GM18909 (cell line): ENCODE measurements at regions not wholly inside any gene's neighbourhood (a gene's known extent, or its start where the extent isn't known, plus 50 kb on each side); places are given as distances from the start of the nearest gene placed in this dataset.
"Not testable (repeated sequence)": the region's sequence is repeated elsewhere in the genome, so short reads cannot be mapped to it uniquely, and the experiment has no call there.

Source experiments
- ATAC-seq: cut with Tn5 transposase; IDR thresholded peaks from one replicate; pipeline ENCODE4 v1.9.1; 2021; ENCODE audit warnings: mild to moderate bottlenecking; ENCODE audit not compliant: unreplicated experiment, poor library complexity

DNA sequence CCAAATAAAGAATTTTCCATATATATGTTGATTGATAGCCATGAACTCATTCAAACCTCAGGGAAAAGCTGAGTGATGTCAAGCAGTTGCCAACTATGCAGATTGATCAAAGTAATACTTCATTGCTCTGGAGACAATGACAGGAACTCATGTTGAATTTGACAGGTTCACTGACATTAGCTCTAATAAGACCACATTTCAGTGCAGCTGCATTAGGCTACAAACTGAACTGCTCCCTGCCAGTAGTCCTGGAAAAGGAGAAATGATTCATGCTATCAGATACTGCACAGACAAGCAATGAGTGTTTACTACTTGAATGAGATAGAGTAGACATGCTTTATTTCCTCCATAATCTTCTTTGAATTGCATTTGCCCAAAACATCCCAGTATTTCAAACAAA is 948.4 kb downstream of the MRPL39 start:
- no peak for ATAC-seq

GRCh38 chr21:24658026-24658425 is 949.3 kb downstream of the MRPL39 start:
- no peak for ATAC-seq

GRCh38 chr21:24649691-24650090 is 957.6 kb downstream of the MRPL39 start:
- ATAC-seq = no peak

DNA sequence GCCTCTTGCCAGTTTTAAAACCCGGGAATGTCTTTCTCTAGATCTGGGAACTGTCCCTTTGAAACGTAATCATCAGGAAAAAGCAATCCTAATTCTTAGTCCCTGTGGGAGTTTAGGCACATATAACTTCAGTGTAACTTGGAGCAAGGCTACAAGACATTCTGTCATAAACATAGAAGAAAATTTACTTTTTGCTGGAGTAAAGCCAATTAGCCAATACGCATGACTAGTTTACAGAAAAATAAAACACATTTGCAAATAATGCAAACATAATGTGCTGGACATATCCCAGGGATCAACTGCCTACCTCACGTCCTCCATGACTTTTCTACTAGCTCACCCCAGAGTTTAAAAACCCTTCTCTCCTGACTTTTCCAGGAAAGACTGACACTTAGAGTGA is 970.6 kb downstream of the MRPL39 start:
- ATAC-seq = no peak

GRCh38 chr21:24634749-24635148 is 972.5 kb downstream of the MRPL39 start:
- ATAC-seq = no peak

DNA sequence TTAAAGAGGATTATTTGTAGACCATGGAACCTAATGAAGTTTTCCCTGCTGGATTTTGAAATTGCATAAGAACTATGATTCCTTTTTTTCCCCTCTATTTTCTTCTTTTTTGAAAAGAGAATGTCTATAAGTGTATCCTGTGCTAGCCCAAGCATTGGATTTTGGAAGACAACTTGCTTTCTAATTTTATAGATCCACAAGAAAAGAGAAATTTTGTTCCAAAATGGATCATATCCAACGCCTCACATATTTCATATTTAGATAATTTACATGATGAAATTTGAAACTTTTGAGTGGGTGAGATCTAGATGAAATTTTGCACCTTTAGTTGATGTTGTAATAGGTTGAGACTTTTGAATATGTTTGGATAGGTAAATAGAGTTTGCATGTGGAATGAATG is 978.7 kb downstream of the MRPL39 start:
- ATAC-seq = no peak

GRCh38 chr21:24628046-24628445 is 979.2 kb downstream of the MRPL39 start:
- no peak for ATAC-seq

- ATAC-seq = no peak
Measured at GRCh38 chr21:24617819-24618218, 989.5 kb downstream of the MRPL39 start.

DNA sequence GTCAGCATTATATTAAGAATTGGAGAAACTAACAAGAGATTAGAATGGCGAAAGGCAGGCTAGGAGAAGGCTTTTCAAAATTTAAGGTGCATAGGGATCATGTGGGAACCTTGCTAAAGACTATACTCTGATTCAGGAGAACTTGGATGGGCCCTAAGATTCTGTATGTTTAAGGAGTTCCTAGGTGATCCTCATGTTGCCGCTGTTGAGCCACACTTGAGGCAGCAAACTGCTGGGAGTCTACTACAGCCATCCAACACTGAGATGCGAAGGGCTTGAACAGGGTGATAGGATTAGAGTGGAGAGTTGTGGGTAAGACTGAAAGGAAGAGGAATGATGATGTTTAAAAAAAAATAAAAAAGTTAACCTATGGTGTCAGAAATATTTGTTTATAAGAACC is 1013.2 kb downstream of the MRPL39 start:
- no peak for ATAC-seq

GRCh38 chr21:24590261-24590660 is 1017.0 kb downstream of the MRPL39 start:
- no peak for ATAC-seq

DNA sequence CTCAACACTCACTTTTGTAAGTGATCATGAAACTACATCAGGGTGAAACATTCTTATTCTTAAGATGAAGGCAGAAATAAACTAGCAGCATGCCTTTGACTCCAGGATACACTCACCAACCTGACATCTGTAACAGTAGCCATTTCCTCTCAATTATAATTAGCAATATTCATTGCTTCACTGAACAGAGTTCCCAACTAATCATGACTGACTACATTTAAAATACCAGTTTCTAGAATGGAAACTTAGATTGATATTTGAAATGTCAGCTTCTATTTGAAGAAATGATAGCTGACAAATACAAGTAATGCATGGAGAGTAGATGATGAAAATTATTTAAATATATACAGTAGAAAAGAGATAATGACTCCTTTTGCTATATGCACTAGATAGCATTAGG is 1023.8 kb downstream of the MRPL39 start:
- ATAC-seq = no peak

DNA sequence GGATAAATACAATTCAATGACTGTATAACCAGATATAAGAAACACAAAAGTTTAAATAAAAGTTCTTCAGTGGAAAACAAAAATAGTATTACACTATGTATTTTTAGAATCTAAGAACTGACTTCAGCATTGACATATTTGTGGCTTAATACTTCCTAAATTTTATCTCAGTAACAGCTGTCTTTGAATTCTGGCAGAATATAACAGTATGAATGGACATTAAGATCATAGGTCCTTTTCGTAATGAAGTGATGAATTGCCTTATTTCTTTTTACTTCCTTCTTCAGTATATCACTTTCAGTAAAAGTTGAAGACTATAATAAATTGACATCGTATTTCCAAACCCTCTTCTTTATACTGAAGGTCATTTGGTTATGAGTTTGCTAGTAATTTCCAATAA is 1030.0 kb downstream of the MRPL39 start:
- ATAC-seq = no peak

DNA sequence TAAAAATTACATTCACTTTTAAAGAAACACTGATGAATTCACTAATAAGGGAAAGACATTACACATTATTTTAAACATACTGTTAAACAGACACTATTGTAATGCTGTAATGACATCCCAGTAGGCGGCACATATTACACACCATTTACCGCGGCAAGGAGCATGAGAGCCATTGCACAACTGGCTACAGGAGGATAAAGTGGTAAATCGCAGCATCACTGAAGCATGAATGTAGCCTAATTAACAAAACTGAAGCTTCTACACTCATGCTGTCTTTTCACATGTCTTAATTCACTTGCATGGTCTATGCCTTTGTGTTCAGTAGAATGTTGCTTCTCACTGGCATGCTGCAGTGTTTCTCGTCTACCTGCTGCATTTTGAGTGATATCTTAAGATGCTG is 1046.0 kb downstream of the MRPL39 start:
- ATAC-seq = no peak

DNA sequence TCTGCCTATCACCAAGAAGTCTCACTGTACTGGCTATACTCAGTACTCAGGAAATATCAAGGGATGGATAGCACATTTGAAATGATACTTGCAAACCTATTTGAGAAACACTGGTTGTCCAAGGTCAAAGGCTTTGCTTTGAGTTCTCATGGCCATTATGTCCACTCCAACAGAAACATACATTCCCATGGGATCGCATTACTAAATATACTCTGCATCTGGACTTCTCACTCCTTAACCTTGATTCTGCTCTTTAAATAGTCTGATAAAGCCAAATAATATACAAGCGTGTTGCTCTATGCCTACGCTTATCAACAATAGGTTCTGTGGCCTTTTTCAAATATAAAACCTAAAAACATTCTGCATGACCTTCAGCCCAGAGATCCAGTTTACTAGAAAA is 1054.8 kb downstream of the MRPL39 start:
- no peak for ATAC-seq

DNA sequence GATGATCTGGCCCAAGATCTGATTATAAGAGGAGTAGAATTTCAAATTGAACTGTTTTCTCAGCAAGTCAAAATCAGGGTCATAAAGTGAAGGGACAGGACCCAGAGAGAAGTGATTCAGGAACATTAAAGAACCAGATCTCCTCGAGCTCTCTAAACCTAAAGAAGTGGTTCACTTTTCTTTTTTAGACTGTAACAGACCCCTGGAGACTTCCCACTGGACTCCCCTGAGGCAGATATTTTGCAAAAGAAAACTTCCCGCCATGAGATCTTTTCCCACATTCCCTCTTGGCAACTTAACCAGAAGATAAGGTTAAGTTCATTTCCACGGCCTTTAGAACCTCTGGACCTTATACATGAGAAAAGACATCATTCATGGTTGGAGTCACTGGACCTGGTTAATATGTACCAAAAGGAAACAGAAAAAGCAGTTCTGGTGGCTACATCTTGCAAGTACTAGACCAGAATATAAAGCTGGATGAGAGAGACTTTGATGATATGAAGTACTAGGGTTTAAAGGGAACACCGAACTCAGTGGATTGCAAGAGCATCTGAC is 1061.4 kb downstream of the MRPL39 start:
- no peak for ATAC-seq

GRCh38 chr21:24514081-24514733 is 1093.1 kb downstream of the MRPL39 start:
- ATAC-seq = no peak

DNA sequence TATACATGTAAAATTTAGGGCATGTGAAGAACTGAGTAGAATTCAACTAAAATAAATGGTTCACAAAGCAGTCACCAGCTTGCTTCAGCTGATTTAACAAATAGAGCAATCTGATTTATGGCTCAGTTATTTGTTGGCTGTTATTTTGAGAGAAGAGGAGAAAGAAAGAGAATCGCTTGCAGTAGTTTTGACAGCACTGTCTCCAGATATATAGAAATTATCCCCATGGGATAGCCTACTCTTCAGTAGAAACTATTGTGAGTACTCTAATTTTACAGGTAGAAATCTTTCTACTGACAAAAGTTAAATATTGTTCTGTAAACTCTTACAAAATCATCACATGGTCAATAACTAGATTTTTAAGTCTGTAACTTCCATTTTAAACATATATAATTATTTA is 1098.2 kb downstream of the MRPL39 start:
- no peak for ATAC-seq

DNA sequence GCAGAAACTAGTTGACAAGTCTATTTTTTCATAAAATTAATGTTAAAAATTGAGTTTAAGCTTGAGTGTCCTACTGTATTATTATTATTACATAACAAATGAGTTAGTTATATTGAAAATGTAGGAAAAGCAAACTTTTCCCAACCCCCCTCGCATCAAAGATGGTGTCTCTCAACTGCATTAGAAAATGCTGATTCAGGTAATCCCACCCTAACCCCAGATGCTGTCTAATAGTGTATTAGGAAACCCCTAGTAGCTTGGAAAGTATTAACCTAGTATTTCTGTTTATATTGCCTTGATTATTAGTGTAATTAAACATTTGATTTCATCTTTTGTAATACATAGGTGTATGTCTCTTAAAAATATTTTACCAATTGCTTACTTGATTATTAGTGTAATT is 1120.3 kb downstream of the MRPL39 start:
- ATAC-seq = no peak

DNA sequence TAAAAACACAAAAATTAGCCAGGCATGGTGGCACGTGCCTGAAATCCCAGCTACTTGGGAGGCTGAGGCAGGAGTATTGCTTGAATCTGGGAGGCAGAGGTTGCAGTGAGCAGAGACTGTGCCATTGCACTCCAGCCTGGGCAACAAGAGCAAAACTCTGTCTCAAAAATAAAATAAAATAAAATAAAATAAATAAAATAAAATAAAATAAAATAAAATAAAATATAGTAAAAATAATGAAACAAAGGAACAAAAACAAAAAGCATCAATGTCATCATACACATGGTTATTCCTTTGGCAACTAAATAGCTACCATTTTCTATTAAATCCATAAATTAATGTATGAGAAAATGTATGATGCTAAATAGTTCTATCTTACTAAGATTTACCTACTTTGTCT is 1123.9 kb downstream of the MRPL39 start:
- not testable (repeated sequence) for ATAC-seq

DNA sequence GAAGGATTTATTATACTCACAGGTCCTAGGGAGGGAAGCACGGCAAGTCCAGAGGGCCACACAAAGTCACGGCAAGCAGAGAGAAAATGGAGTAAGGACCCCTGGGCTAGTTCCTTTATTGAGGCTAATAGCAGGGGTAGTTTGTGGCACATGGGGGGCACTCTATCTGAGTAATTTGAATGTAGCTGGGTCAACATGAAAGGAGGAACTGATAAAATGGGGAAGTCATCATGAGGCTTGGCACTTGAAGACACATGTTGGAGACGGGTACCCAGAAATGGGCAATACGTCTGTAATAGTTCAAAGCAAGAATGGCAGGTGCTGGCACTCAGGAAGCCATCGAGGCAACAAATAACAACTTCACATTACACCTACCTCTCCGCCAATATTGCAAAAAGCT is 1136.4 kb downstream of the MRPL39 start:
- ATAC-seq = no peak

GRCh38 chr21:24456358-24456757 is 1150.9 kb downstream of the MRPL39 start:
- ATAC-seq = no peak

DNA sequence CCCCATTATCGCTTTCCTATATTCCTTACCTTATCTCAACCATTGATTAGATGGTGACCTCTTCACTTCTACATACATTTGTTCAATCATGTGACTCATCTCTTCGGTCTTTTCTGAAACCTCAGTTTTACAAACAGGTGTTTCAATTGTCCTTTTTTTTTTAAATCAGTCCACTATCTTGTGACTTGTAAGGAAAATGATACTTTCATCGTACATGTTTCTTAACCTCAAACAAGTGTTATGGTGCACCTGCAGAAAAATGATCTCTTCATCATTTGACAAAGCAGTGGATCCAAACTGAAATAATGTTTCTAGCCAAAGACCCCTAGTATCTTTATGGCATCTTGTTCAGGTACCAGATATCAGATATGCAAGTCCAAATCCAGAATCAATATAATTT is 1157.2 kb downstream of the MRPL39 start:
- no peak for ATAC-seq

DNA sequence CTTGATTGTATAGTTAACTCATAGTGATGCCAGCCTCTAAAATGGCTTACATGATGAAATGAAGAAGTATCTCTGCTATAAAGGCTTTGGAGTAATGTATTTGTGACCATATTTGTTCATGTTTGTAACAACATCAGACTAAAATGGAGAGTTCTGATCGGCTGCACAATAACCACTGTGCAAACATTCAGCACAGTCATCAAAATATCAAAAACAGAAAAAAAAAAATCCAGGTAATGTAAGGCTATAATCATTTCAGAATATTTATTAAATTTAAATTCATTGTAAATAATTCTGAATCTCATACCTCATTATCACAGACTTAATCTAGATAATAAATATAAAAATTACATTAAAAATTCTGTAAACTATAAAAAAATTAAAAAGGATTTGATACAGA is 1161.8 kb downstream of the MRPL39 start:
- ATAC-seq = no peak
